DND-41 (cell line): ENCODE measurements at regions not wholly inside any gene's neighbourhood (a gene's known extent, or its start where the extent isn't known, plus 50 kb on each side); places are given as distances from the start of the nearest gene placed in this dataset.

ENCODE experiments used
- ATAC-seq: fragments of 200-7000 bp; cut with Tn5 transposase; 3 replicates; pipeline ENCODE4 v1.9.1; 2021; ENCODE audit warnings: low read depth; ENCODE audit not compliant: insufficient read depth
- DNase-seq: peaks from one replicate; pipeline ENCODE4 v3.0.0-alpha.2; 2020
- H2AFZ ChIP-seq: 2 replicates; pipeline ENCODE4 v1.6.0; 2012; ENCODE audit warnings: low read depth, low read length
- H3K27ac ChIP-seq: 2 replicates; pipeline ENCODE4 v1.5.1; 2012; ENCODE audit warnings: low read length, inconsistent platforms
- H3K27me3 ChIP-seq: fragments of 200-600 bp; sonication (generic); 2 replicates; pipeline ENCODE4 v1.6.0; 2012; ENCODE audit warnings: low read length, mild to moderate bottlenecking, inconsistent platforms; ENCODE audit not compliant: insufficient read depth, poor library complexity
- H3K36me3 ChIP-seq: 2 replicates; pipeline ENCODE4 v1.5.1; 2012; ENCODE audit warnings: low read length, inconsistent platforms; ENCODE audit not compliant: insufficient read depth
- H3K4me1 ChIP-seq: 2 replicates; pipeline ENCODE4 v1.5.1; 2012; ENCODE audit warnings: mild to moderate bottlenecking, low read length; ENCODE audit not compliant: insufficient read depth
- H3K4me2 ChIP-seq: 2 replicates; pipeline ENCODE4 v1.6.0; 2012; ENCODE audit warnings: mild to moderate bottlenecking, moderate library complexity, low read length, inconsistent platforms; ENCODE audit not compliant: insufficient read depth
- H3K4me3 ChIP-seq, 2 experiments: fragments of 200-600 bp in 1 of 2; shearing (Covaris generic) in 1 of 2; 2 replicates each; pipeline ENCODE4 v1.5.1; 2012 to 2016; ENCODE audit warnings: inconsistent platforms in 2 of 2, low read length in 2 of 2, mild to moderate bottlenecking in 2 of 2, low read depth in 1 of 2, moderate library complexity in 1 of 2
- H3K79me2 ChIP-seq: 2 replicates; pipeline ENCODE4 v1.6.0; 2012; ENCODE audit warnings: low read length, inconsistent platforms; ENCODE audit not compliant: insufficient read depth
- H3K9ac ChIP-seq: 2 replicates; pipeline ENCODE4 v1.6.0; 2012; ENCODE audit warnings: low read depth, mild to moderate bottlenecking, inconsistent platforms, low read length, moderate library complexity
- H3K9me3 ChIP-seq: 2 replicates; pipeline ENCODE4 v1.5.1; 2012; ENCODE audit warnings: low read length, moderate library complexity, mild to moderate bottlenecking, inconsistent platforms; ENCODE audit not compliant: insufficient read depth, severe bottlenecking
- H4K20me1 ChIP-seq: 2 replicates; pipeline ENCODE4 v1.6.0; 2012; ENCODE audit warnings: low read length; ENCODE audit not compliant: insufficient read depth
- CTCF ChIP-seq: IDR thresholded peaks from 2 replicates; pipeline ENCODE4 v1.5.1; 2012; ENCODE audit warnings: borderline replicate concordance, low read length, moderate library complexity, mild to moderate bottlenecking; ENCODE audit not compliant: poor library complexity, severe bottlenecking; ENCODE audit errors: extremely low read depth
- EZH2 ChIP-seq: IDR thresholded peaks from 3 replicates; pipeline ENCODE4 v1.6.1; 2012; ENCODE audit warnings: borderline replicate concordance, low read depth, mild to moderate bottlenecking, moderate library complexity, low read length, inconsistent platforms; ENCODE audit not compliant: severe bottlenecking

GRCh38 chrY:19042984-19043442 lies 269.5 kb upstream of the HSFY2 start:
- H3K4me1 ChIP-seq, result no peaks in the 10 kb centered on the region
- H3K4me3 ChIP-seq, result no peak overlapping the region
- H3K9ac ChIP-seq, result no peak overlapping the region
- no peak overlapping the region for H3K4me2 ChIP-seq
- no peaks in the 10 kb centered on the region for H4K20me1 ChIP-seq
- ATAC-seq (no peak), DNase-seq (no peak)
- no peaks in the 10 kb centered on the region for H3K79me2 ChIP-seq
- H2AFZ ChIP-seq, result no peak overlapping the region
- TF ChIP-seq EZH2 (no peak), CTCF (no peak)
- no peak overlapping the region for H3K27ac ChIP-seq
- no peaks in the 10 kb centered on the region for H3K9me3 ChIP-seq
- H3K36me3 ChIP-seq, result no peaks in the 10 kb centered on the region
- H3K27me3 ChIP-seq, result no peaks in the 10 kb centered on the region

- ATAC-seq (no peak), DNase-seq (no peak)
- H3K9ac ChIP-seq, result no peak overlapping the region
- no peaks in the 10 kb centered on the region for H3K36me3 ChIP-seq
- H3K9me3 ChIP-seq, result no peaks in the 10 kb centered on the region
- no peaks in the 10 kb centered on the region for H3K27me3 ChIP-seq
- no peak overlapping the region for H3K4me3 ChIP-seq
- no peaks in the 10 kb centered on the region for H3K4me1 ChIP-seq
- no peaks in the 10 kb centered on the region for H4K20me1 ChIP-seq
- no peak overlapping the region for H3K4me2 ChIP-seq
- no peak overlapping the region for H3K27ac ChIP-seq
- H3K79me2 ChIP-seq, result no peaks in the 10 kb centered on the region
- TF ChIP-seq CTCF (no peak), EZH2 (no peak)
- no peak overlapping the region for H2AFZ ChIP-seq
Observed at GRCh38 chrY:19042306-19042958, 268.9 kb upstream of the HSFY2 start.

GRCh38 chrY:19026631-19027030 lies 253.1 kb upstream of the HSFY2 start:
- no peaks in the 10 kb centered on the region for H3K36me3 ChIP-seq
- DNase-seq, result no peak
- no peak overlapping the region for H3K4me2 ChIP-seq
- H4K20me1 ChIP-seq, result no peaks in the 10 kb centered on the region
- no peak overlapping the region for H3K27ac ChIP-seq
- no peak for TF ChIP-seq EZH2
- TF ChIP-seq CTCF, result no peak
- no peak overlapping the region for H3K4me3 ChIP-seq
- no peak overlapping the region for H2AFZ ChIP-seq
- no peaks in the 10 kb centered on the region for H3K4me1 ChIP-seq
- H3K9ac ChIP-seq, result no peak overlapping the region
- no peaks in the 10 kb centered on the region for H3K79me2 ChIP-seq
- no peak for ATAC-seq
- no peaks in the 10 kb centered on the region for H3K9me3 ChIP-seq
- H3K27me3 ChIP-seq, result no peaks in the 10 kb centered on the region

- Histone ChIP-seq H3K4me3 (no peak overlapping the region), H3K4me1 (no peaks in the 10 kb centered on the region), H4K20me1 (no peaks in the 10 kb centered on the region), H3K9ac (no peak overlapping the region), H3K9me3 (no peaks in the 10 kb centered on the region), H3K27me3 (no peaks in the 10 kb centered on the region), H3K36me3 (no peaks in the 10 kb centered on the region), H2AFZ (no peak overlapping the region), H3K27ac (no peak overlapping the region), H3K4me2 (no peak overlapping the region), H3K79me2 (no peaks in the 10 kb centered on the region)
- DNase-seq (no peak), ATAC-seq (no peak)
- no peak for TF ChIP-seq CTCF
- no peak for TF ChIP-seq EZH2
Observed at GRCh38 chrY:19023934-19024333, 250.4 kb upstream of the HSFY2 start.
